Panc1 (cell line): ENCODE measurements at regions not wholly inside any gene's neighbourhood (a gene's known extent, or its start where the extent isn't known, plus 50 kb on each side); places are given as distances from the start of the nearest gene placed in this dataset.

Experiments used
- POLR2AphosphoS5 ChIP-seq: IDR thresholded peaks from 2 replicates; pipeline ENCODE4 v1.6.1; 2012; ENCODE audit warnings: mild to moderate bottlenecking, low read depth, low read length, moderate library complexity
- REST ChIP-seq, 2 experiments: IDR thresholded peaks; 2 replicates each; pipeline ENCODE4 v1.6.1; 2011 to 2012; ENCODE audit warnings: low read depth in 2 of 2, control low read depth in 1 of 2, low read length in 1 of 2, mild to moderate bottlenecking in 1 of 2, moderate library complexity in 1 of 2; ENCODE audit not compliant: insufficient read depth in 1 of 2
- SIN3A ChIP-seq: IDR thresholded peaks from 2 replicates; pipeline ENCODE4 v1.6.1; 2012; ENCODE audit warnings: low read depth, mild to moderate bottlenecking, low read length, moderate library complexity, borderline replicate concordance; ENCODE audit not compliant: insufficient read depth
- TCF7L2 ChIP-seq: IDR thresholded peaks from 2 replicates; pipeline ENCODE4 v1.6.1; 2011; ENCODE audit warnings: mild to moderate bottlenecking, low read depth, low read length, inconsistent platforms
- TF ChIP-seq, protein P1 (sequence below): fragments of 450-650 bp; IDR thresholded peaks from 2 replicates; pipeline ENCODE4 v1.5.1; 2017; ENCODE audit warnings: mild to moderate bottlenecking

DNA sequence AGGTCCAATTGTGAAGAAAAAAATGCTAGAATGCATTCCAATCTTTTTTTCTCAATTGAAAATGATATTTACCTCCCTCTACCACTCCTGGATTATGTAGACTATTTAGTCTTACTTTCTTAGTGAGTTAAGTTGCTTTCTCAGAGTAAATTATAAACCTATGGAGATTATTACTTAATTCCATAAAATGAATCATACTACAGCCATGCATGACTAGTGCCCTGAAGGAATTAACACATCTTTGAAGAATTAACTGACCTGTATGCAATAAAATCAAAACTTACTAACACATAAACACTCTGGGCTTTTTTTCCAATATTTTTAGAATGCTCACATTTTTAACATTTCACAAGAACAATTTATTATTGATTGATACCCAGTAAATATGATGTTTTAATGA lies 379.4 kb upstream of the DACH1 start:
- no peak for TF ChIP-seq SIN3A
- no peak for TF ChIP-seq POLR2AphosphoS5
- TF ChIP-seq, protein P1, sequence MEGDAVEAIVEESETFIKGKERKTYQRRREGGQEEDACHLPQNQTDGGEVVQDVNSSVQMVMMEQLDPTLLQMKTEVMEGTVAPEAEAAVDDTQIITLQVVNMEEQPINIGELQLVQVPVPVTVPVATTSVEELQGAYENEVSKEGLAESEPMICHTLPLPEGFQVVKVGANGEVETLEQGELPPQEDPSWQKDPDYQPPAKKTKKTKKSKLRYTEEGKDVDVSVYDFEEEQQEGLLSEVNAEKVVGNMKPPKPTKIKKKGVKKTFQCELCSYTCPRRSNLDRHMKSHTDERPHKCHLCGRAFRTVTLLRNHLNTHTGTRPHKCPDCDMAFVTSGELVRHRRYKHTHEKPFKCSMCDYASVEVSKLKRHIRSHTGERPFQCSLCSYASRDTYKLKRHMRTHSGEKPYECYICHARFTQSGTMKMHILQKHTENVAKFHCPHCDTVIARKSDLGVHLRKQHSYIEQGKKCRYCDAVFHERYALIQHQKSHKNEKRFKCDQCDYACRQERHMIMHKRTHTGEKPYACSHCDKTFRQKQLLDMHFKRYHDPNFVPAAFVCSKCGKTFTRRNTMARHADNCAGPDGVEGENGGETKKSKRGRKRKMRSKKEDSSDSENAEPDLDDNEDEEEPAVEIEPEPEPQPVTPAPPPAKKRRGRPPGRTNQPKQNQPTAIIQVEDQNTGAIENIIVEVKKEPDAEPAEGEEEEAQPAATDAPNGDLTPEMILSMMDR: no peak
- TF ChIP-seq REST (IDR thresholded peaks at IDR 0.05; ENCODE audit: insufficient read depth in 1 of 2, low read depth in 2 of 2, low read length in 1 of 2): no peak
- no peak for TF ChIP-seq TCF7L2
